ENCODE measurements at regions not wholly inside any gene's neighbourhood (a gene's known extent, or its start where the extent isn't known, plus 50 kb on each side); places are given as distances from the start of the nearest gene placed in this dataset.

- TF ChIP-seq E2F6 (IDR thresholded peaks at IDR 0.05) = no peak
Observed at GRCh38 chr9:103707181-103707580, 386.9 kb upstream of the SMC2 start (continued).

GRCh38 chr9:103709366-103709765, 384.7 kb upstream of the SMC2 start:
- H3K4me2 ChIP-seq (ENCODE audit: insufficient read depth in 1 of 2, low read depth in 2 of 2, low read length in 2 of 2) = no peak overlapping the region
- POLR2A ChIA-PET (ENCODE audit: partially characterized antibody) = no interaction called here
- H3K79me1 ChIP-seq (ENCODE audit: low read depth, low read length) = no peaks in the 10 kb centered on the region
- no peaks in the 10 kb centered on the region for H3K9me3 ChIP-seq (ENCODE audit: insufficient read depth in 2 of 2, low read depth in 1 of 2, low read length in 1 of 2)
- no peaks in the 10 kb centered on the region for H3K27me3 ChIP-seq (replicated peaks in 1 of 4; ENCODE audit: control insufficient read depth in 3 of 4, extremely low read depth in 1 of 4, insufficient read depth in 3 of 4, low read length in 3 of 4)
- H3K18ac ChIP-seq (ENCODE audit: extremely low read depth, low read length) = no peak overlapping the region
- H3K14ac ChIP-seq (ENCODE audit: insufficient read length) = no peak overlapping the region
- FAIRE-seq (no peak), DNase-seq (ENCODE audit: low read depth in 1 of 2, low spot score in 2 of 2) (no peak)
- no peak overlapping the region for H2BK5ac ChIP-seq (ENCODE audit: low read depth, low read length)
- H2BK15ac ChIP-seq (ENCODE audit: low read length) = no peak overlapping the region
- H3K23me2 ChIP-seq (ENCODE audit: low read depth, low read length) = no peaks in the 10 kb centered on the region
- H4K20me1 ChIP-seq (replicated peaks in 1 of 2; ENCODE audit: control insufficient read depth in 1 of 2, insufficient read depth in 2 of 2, low read length in 2 of 2) = no peaks in the 10 kb centered on the region
- H4K8ac ChIP-seq (ENCODE audit: extremely low read depth, insufficient read depth, low read length) = no peak overlapping the region
- H2AK5ac ChIP-seq (ENCODE audit: low read depth, low read length) = no peak overlapping the region
- H4K91ac ChIP-seq (replicated peaks; ENCODE audit: insufficient read length, low read length) = no peak overlapping the region
- no peak overlapping the region for H3K56ac ChIP-seq (replicated peaks; ENCODE audit: insufficient read length, low read depth, low read length)
- H3K9ac ChIP-seq (replicated peaks in 1 of 4; ENCODE audit: extremely low read depth in 1 of 4, low read depth in 3 of 4, low read length in 3 of 4) = no peak overlapping the region
- CTCF ChIA-PET (ENCODE audit: partially characterized antibody) = no interaction called here
- H4K5ac ChIP-seq (ENCODE audit: insufficient read length, low read depth, low read length) = no peak overlapping the region
- H3K36me3 ChIP-seq (ENCODE audit: control insufficient read depth in 2 of 4, insufficient read depth in 4 of 4, low read length in 3 of 4) = no peaks in the 10 kb centered on the region
- no peak overlapping the region for H2BK20ac ChIP-seq (ENCODE audit: low read length)
- no peak overlapping the region for H2AFZ ChIP-seq (ENCODE audit: low read length)
- H2BK12ac ChIP-seq (ENCODE audit: low read depth, low read length) = no peak overlapping the region
- no peak overlapping the region for H3K4me3 ChIP-seq (ENCODE audit: extremely low read depth in 1 of 4, insufficient read depth in 2 of 4, low read depth in 3 of 4, low read length in 4 of 4)
- H2BK120ac ChIP-seq (replicated peaks; ENCODE audit: low read depth, low read length) = no peak overlapping the region
- H3K4ac ChIP-seq (replicated peaks; ENCODE audit: insufficient read length, low read depth, low read length) = no peak overlapping the region
- no peak overlapping the region for H3K27ac ChIP-seq (ENCODE audit: low read depth, low read length)
- no peak overlapping the region for H3K23ac ChIP-seq (ENCODE audit: insufficient read length)
- TF ChIP-seq JUND (IDR thresholded peaks at IDR 0.05; ENCODE audit: low read length) (no peak), EZH2 (IDR thresholded peaks at IDR 0.05; ENCODE audit: low read depth, low read length, severe bottlenecking) (no peak), RNF2 (IDR thresholded peaks at IDR 0.05; ENCODE audit: borderline replicate concordance, low read depth, low read length, missing control alignments, poor library complexity, severe bottlenecking) (no peak), FOSL1 (IDR thresholded peaks at IDR 0.05; ENCODE audit: insufficient read depth, low read depth, low read length) (no peak), NRF1 (IDR thresholded peaks at IDR 0.05; ENCODE audit: low read depth, low read length) (no peak), ASH2L (IDR thresholded peaks at IDR 0.05; ENCODE audit: low read length) (no peak)
- H3K79me2 ChIP-seq (ENCODE audit: control insufficient read depth in 1 of 2, insufficient read depth in 2 of 2, low read length in 2 of 2) = no peaks in the 10 kb centered on the region
- H3K4me1 ChIP-seq (replicated peaks in 1 of 4; ENCODE audit: control insufficient read depth in 3 of 4, insufficient read depth in 4 of 4, low read length in 3 of 4) = no peaks in the 10 kb centered on the region
